Endothelial cell of umbilical vein (primary cell): ENCODE measurements at regions not wholly inside any gene's neighbourhood (a gene's known extent, or its start where the extent isn't known, plus 50 kb on each side); places are given as distances from the start of the nearest gene placed in this dataset.

Experiments used
- BruUV-seq: library from RNA; stranded (reverse); fragments of 400-500 nt; replicated peaks from 2 replicates; lab custom pipeline; 2021; lab: Mats Ljungman, UMichigan
- CTCF ChIA-PET: fragments of 300-600, 350-600 bp; sonication (Branson Sonifier 250); formaldehyde crosslinking; loops from one replicate; lab custom pipeline; 2021; ENCODE audit warnings: antibody characterized with exemption, inconsistent platforms; lab: Charles Lee
- POLR2A ChIA-PET: fragments of 300-600, 350-600 bp; sonication (Branson Sonifier 250); formaldehyde crosslinking; loops from one replicate; lab custom pipeline; 2021; ENCODE audit warnings: antibody characterized with exemption, inconsistent platforms; lab: Charles Lee
- DNase-seq: peaks from one replicate; pipeline ENCODE4 v3.0.0-alpha.2; 2011; ENCODE audit warnings: low read depth, low spot score
- FAIRE-seq: peaks from 2 replicates; lab custom pipeline; 2011; peaks lifted over from hg19 to GRCh38; lab: Jason Lieb, UNC
- H2AFZ ChIP-seq: 2 replicates; pipeline ENCODE4 v1.6.0; 2012; ENCODE audit warnings: low read depth, low read length, control low read depth, inconsistent platforms
- H3K27ac ChIP-seq: 2 replicates; pipeline ENCODE4 v1.5.1; 2011; ENCODE audit warnings: low read depth, mild to moderate bottlenecking, control low read depth, low read length, moderate library complexity; ENCODE audit not compliant: insufficient read depth
- H3K27me3 ChIP-seq, 2 experiments: 2 replicates each; pipeline versions ENCODE4 v1.6.0 to v1.6.1; 2011; ENCODE audit warnings: low read length in 2 of 2, mixed read lengths in 1 of 2; ENCODE audit not compliant: control insufficient read depth in 2 of 2, insufficient read depth in 2 of 2
- H3K36me3 ChIP-seq, 2 experiments: 2 replicates in 1 of 2; 3 replicates in 1 of 2; pipeline ENCODE4 v1.5.1; 2011; ENCODE audit warnings: low read length in 2 of 2, mild to moderate bottlenecking in 1 of 2, moderate library complexity in 1 of 2; ENCODE audit not compliant: control insufficient read depth in 2 of 2, insufficient read depth in 2 of 2; ENCODE audit errors: extremely low read depth in 1 of 2
- H3K4me1 ChIP-seq: 3 replicates; pipeline ENCODE4 v1.5.1; 2011; ENCODE audit warnings: mild to moderate bottlenecking, low read length; ENCODE audit not compliant: control insufficient read depth, insufficient read depth; ENCODE audit errors: extremely low read depth
- H3K4me2 ChIP-seq: 2 replicates; pipeline ENCODE4 v1.6.1; 2011; ENCODE audit warnings: low read length, control low read depth, mixed read lengths; ENCODE audit not compliant: insufficient read depth
- H3K4me3 ChIP-seq, 3 experiments: fragments of 200-600 bp in 1 of 3; sonication (generic), shearing (Covaris generic) in 1 of 3; replicated peaks in 1 of 3; 2 replicates each; pipeline ENCODE4 v1.5.1; 2011 to 2016; ENCODE audit warnings: control low read depth in 3 of 3, low read length in 3 of 3, mild to moderate bottlenecking in 2 of 3, inconsistent platforms in 1 of 3, low read depth in 1 of 3, moderate library complexity in 1 of 3; ENCODE audit not compliant: insufficient read depth in 1 of 3
- H3K79me2 ChIP-seq: 2 replicates; pipeline ENCODE4 v1.6.0; 2012; ENCODE audit warnings: low read length, inconsistent platforms; ENCODE audit not compliant: control insufficient read depth, insufficient read depth
- H3K9ac ChIP-seq: replicated peaks from 2 replicates; pipeline ENCODE3; 2011; ENCODE audit warnings: low read length, control low read depth; ENCODE audit not compliant: insufficient read depth; ENCODE audit errors: extremely low read depth
- H3K9me1 ChIP-seq: replicated peaks from 3 replicates; pipeline ENCODE4 v1.6.0; 2011; ENCODE audit warnings: mild to moderate bottlenecking, low read length; ENCODE audit not compliant: control insufficient read depth, insufficient read depth; ENCODE audit errors: extremely low read depth
- H3K9me3 ChIP-seq: replicated peaks from 2 replicates; pipeline ENCODE4 v1.5.1; 2012; ENCODE audit warnings: low read length, inconsistent platforms; ENCODE audit not compliant: control insufficient read depth, insufficient read depth
- H4K20me1 ChIP-seq: replicated peaks from 2 replicates; pipeline ENCODE3; 2011; ENCODE audit warnings: mild to moderate bottlenecking, low read length; ENCODE audit not compliant: control insufficient read depth, insufficient read depth; ENCODE audit errors: extremely low read depth
- CTCF ChIP-seq, 2 donors: IDR thresholded peaks; 1 replicate in 1 of 2; 2 replicates in 1 of 2; pipeline ENCODE4 v1.5.1; 2011; ENCODE audit warnings: low read length in 2 of 2, mild to moderate bottlenecking in 2 of 2, moderate library complexity in 2 of 2, control low read depth in 1 of 2, inconsistent platforms in 1 of 2, low read depth in 1 of 2; ENCODE audit not compliant: insufficient read depth in 1 of 2; ENCODE audit errors: extremely low read depth in 1 of 2
- EZH2 ChIP-seq: IDR thresholded peaks from 2 replicates; pipeline ENCODE4 v1.6.1; 2012; ENCODE audit warnings: borderline replicate concordance, low read depth, mild to moderate bottlenecking, moderate library complexity, low read length, inconsistent platforms; ENCODE audit not compliant: severe bottlenecking
- FOS ChIP-seq: IDR thresholded peaks from 2 replicates; pipeline ENCODE4 v1.6.1; 2011; ENCODE audit warnings: mild to moderate bottlenecking, low read length, moderate library complexity, borderline replicate concordance; ENCODE audit not compliant: insufficient read depth
- GATA2 ChIP-seq: IDR thresholded peaks from 2 replicates; pipeline ENCODE4 v1.7.0; 2011; ENCODE audit warnings: low read depth, mild to moderate bottlenecking, moderate library complexity, mixed read lengths, low read length; ENCODE audit not compliant: insufficient read length, insufficient read depth
- JUN ChIP-seq: IDR thresholded peaks from 2 replicates; pipeline ENCODE4 v1.6.1; 2011; ENCODE audit warnings: borderline replicate concordance, low read depth; ENCODE audit not compliant: insufficient read length, insufficient read depth
- MAX ChIP-seq: IDR thresholded peaks from 2 replicates; pipeline ENCODE4 v1.6.1; 2011; ENCODE audit not compliant: insufficient read depth, insufficient read length
- MYC ChIP-seq: IDR thresholded peaks from one replicate; pipeline ENCODE4 v1.6.1; 2011; ENCODE audit warnings: mild to moderate bottlenecking, low read depth, low read length
- POLR2A ChIP-seq: IDR thresholded peaks from 2 replicates; pipeline ENCODE4 v1.6.1; 2012; ENCODE audit warnings: low read depth, mild to moderate bottlenecking, control low read depth, low read length
- POLR2AphosphoS5 ChIP-seq: IDR thresholded peaks from 2 replicates; pipeline ENCODE4 v1.6.1; 2012; ENCODE audit warnings: low read depth, mild to moderate bottlenecking, control low read depth, low read length, moderate library complexity; ENCODE audit not compliant: insufficient read depth
- dilution Hi-C: fragments of 300-500 bp; cut with MboI; formaldehyde crosslinking; loops from one replicate; pipeline ENCODE4 v1.15.0; 2019; ENCODE audit warnings: low sequenced_read_pairs; ENCODE audit not compliant: extremely low pct_ligation_motif_present
- intact Hi-C: fragments of 100-400 bp; cut with micrococcal nuclease; formaldehyde crosslinking; loops from one replicate; pipeline ENCODE4 v1.10.0; 2022

- FAIRE-seq (no peak), DNase-seq (no peak)
- Histone ChIP-seq H2AFZ (no peak overlapping the region), H3K4me3 (no peak overlapping the region), H3K4me2 (no peak overlapping the region), H3K4me1 (no peaks in the 10 kb centered on the region), H3K9me3 (no peaks in the 10 kb centered on the region), H3K79me2 (no peaks in the 10 kb centered on the region), H4K20me1 (no peaks in the 10 kb centered on the region), H3K9ac (no peak overlapping the region), H3K27me3 (no peaks in the 10 kb centered on the region), H3K27ac (no peak overlapping the region), H3K9me1 (no peaks in the 10 kb centered on the region), H3K36me3 (no peaks in the 10 kb centered on the region)
- ChIA-PET POLR2A (no interaction called here), CTCF (interaction anchor here (1.2 kb wide), 1 partner anchor 9 kb away, joined by 4 read pairs; no protein-coding TSS in a partner anchor)
- dilution Hi-C loops = no loop called here
- intact Hi-C loops = no loop called here
- no TSS peak for BruUV-seq
- TF ChIP-seq EZH2 (no peak), GATA2 (no peak), MAX (no peak), FOS (no peak), POLR2AphosphoS5 (no peak), MYC (no peak), POLR2A (no peak), JUN (no peak), CTCF (IDR thresholded peaks at IDR 0.05; ENCODE audit: extremely low read depth in 1 of 2, insufficient read depth in 1 of 2, low read depth in 1 of 2, low read length in 2 of 2) (no peak)
These were observed 251.8 kb downstream of the ADGRL2 start for GRCh38 chr1:82052563-82052962.
